Left ventricle myocardium superior (tissue), 1 donor: ENCODE measurements at regions not wholly inside any gene's neighbourhood (a gene's known extent, or its start where the extent isn't known, plus 50 kb on each side); places are given as distances from the start of the nearest gene placed in this dataset.
A peak's percentile ranks its signal among the peaks of the same experiment; 100 is the strongest.
"Not testable (repeated sequence)": the region's sequence is repeated elsewhere in the genome, so short reads cannot be mapped to it uniquely, and the experiment has no call there.

Experiments used
- ATAC-seq: fragments of 200-7000 bp; cut with Tn5 transposase; one replicate; pipeline ENCODE4 v1.9.1; 2020; ENCODE audit warnings: mild to moderate bottlenecking, moderate library complexity
- DNase-seq: peaks from one replicate; pipeline ENCODE4 v3.0.0-alpha.2; 2020
- intact Hi-C: fragments of 100-400 bp; cut with micrococcal nuclease; formaldehyde crosslinking; loops from one replicate; pipeline ENCODE4 v1.11.0; 2022
- donor health status: DM: no; HTN: yes; CAD: no; lungs with severe emphysema.

- intact Hi-C loops: no loop called here
These were observed 112.4 kb upstream of the CXCL13 start for GRCh38 chr4:77493120-77493752.

GRCh38 chr4:77493829-77494551 lies 111.6 kb upstream of the CXCL13 start:
- DNase-seq (no peak), ATAC-seq (no peak)
- intact Hi-C loops: no loop called here

More at GRCh38 chr4:77493120-77493752, 112.4 kb upstream of the CXCL13 start:
- no peak for DNase-seq
- no peak for ATAC-seq

GRCh38 chr4:77496457-77496856 lies 109.2 kb upstream of the CXCL13 start:
- DNase-seq: no peak
- intact Hi-C loops: no loop called here
- no peak for ATAC-seq

DNA sequence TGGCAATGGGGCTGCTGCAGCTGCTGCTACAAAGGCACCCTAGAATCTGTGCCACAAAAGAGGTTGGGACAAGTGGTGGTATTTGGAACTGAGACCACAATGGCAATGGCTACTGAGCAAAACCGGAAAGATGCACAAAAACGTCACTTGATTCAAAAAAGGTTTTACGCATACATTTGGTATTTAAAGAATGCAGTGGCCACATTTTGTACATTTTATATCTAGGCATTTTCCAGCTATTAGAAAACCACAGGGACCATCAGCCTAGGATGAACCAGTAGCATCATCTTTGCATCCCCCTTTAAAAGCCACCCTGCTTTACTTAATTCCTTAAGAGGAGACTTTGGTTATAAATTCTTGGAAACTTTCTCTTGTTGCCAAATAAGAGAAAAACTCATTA lies 104.8 kb upstream of the CXCL13 start:
- no peak for DNase-seq
- no peak for ATAC-seq
- intact Hi-C loops: no loop called here

DNA sequence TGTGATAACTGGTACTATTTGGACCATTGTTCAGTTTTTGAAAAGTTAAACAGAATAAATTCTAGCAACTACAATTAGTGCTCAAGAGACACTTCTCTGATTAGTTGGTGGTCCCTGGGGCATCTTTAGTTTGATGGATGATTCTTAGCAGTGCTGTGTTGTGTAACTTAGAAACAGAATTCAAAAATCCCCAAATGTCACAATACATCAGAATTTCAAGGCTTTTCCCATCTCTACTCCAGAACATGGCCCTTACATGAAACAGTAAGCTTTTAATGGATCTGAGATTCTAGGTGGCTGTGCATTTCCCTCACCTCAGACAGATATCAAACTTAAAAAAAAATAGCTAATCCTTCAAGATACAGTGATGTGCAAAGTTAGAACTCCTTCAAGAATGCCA lies 104.4 kb upstream of the CXCL13 start:
- DNase-seq (no peak), ATAC-seq (no peak)
- intact Hi-C loops: no loop called here

GRCh38 chr4:77501851-77502250 lies 103.8 kb upstream of the CXCL13 start:
- ATAC-seq (no peak), DNase-seq (no peak)
- intact Hi-C loops: no loop called here

DNA sequence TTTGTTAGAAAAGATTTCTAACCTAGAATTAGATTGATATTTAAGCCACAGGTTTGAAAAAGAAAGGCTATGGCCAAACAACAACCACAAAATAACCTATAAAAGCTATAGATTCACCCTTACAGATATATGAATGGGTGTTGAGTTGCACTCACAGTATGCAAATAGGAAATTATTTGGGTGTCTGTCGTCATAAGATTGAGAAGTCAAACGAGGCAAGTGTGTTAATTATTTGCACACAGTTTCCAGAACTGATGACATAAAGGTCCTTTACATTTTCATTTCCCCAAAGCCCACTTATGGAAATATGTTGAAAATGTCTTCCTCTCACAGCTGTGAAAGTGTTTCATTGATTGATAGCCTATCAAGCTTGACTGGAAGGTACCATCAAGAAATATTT lies 101.2 kb upstream of the CXCL13 start:
- intact Hi-C loops: no loop called here
- ATAC-seq: no peak

DNA sequence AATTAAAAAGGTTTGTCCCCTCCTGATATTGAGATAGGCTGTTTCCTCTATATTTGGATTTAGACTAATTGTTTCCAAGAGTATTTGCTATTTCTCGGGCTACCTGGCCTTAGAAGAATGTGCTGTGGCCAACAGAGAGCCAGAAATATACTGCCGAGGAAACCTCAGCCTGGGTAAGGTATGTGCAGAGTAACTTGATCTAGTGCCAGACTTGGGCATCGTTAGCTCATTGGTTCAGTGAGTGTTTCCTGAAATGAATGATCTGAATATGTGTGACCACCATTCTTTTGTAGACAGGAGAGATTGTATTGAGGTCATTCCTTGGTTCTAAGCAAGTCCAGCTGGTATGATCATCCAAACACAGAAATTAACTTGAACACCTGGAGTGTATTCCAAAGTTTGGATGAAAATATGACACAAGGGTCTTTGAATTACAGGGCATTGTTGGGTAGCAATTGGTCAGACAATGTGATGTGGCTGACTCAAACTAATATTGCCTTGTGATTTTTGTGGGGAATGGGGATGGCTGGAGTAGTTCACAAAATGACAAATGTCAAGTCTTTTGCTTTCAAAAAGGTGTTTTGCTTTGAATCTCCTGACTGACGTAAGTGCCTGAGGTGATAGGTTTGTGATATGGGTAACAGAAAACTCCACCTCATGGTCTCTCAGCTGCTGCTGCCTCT lies 100.2 kb upstream of the CXCL13 start:
- intact Hi-C loops: no loop called here
- no peak for DNase-seq
- ATAC-seq: no peak

More for the DNA sequence above, 101.2 kb upstream of the CXCL13 start:
- DNase-seq: no peak

- no peak for DNase-seq
- intact Hi-C loops: no loop called here
- ATAC-seq: no peak
These were observed 99.7 kb upstream of the CXCL13 start for GRCh38 chr4:77505958-77506319.

DNA sequence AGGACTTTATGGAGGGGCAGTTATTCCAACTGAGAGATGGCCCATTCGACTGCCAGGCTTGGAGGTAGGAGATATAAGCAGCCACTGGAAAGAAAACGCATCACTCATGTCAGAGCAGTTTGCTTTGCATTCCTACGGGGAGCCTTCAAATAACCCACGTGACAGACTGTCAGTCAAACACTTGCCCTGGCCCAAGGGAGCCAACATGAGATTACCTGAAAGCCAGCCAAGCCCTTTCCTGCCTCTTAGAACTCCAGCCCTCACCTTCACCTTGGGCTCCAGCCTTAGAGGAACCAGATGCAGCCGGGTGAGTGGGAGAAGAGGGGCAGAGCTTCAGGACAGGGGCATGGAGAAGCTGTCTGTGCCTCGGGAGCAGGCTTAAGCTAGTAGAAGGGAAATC lies 95.3 kb upstream of the CXCL13 start:
- ATAC-seq: no peak
- intact Hi-C loops: no loop called here

GRCh38 chr4:77525538-77525937 lies 80.1 kb upstream of the CXCL13 start:
- no peak for ATAC-seq
- intact Hi-C loops: no loop called here
- DNase-seq: no peak

More for the DNA sequence above, 95.3 kb upstream of the CXCL13 start:
- no peak for DNase-seq

GRCh38 chr4:77527900-77528299 lies 77.7 kb upstream of the CXCL13 start:
- DNase-seq, ATAC-seq, intact Hi-C loops: not testable (repeated sequence)

DNA sequence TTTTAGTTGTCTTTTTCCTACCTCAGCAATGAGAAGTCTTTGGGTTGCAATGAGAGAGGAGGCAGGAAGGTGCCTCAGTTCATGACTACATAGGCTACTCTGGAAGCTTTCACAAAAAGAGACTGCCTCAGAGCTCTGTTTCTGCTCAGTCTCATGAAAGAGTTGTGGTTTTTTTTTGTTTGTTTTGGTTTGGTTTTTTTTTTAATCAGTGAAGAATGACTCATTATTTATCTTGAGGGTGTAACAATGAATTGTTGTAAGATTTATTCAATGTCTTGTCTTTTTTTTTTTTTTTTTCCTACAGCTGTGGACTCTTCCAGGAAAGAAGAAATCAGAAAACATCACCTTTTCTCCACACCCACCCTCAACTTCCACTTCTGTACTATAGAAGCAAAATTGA lies 67.5 kb upstream of the CXCL13 start:
- DNase-seq: no peak
- intact Hi-C loops: no loop called here
- ATAC-seq: peak; percentile 45

DNA sequence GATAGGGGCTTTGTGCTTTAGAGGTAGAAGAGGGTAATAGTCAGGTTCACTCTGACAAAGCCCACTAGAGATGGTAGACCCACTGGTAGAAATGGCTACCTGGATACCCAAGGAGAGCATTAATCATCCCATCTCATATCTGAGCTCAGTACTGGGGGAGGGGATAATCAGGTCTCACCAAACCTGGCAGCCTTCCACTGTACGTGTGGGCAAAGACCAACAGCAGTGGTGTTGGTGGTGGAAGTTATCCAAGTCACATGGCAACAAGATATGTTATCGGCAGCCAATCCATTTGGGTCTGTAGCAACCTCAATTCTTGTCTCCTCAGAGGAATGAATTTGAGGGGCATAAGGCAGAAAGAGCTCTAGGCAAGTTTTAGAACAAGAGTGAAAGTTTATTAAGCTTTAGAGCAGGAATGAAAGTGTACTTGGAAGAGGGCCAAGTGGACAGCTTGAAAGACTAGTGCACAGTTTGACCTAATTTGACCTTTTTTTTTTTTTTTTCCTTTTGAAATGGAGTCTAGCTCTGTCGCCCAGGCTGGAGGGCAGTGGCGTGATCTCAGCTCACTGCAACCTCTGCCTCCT lies 67.0 kb upstream of the CXCL13 start:
- no peak for DNase-seq
- peak; percentile 37 for ATAC-seq
- intact Hi-C loops: no loop called here
